C4-2B (cell line): ENCODE measurements at regions not wholly inside any gene's neighbourhood (a gene's known extent, or its start where the extent isn't known, plus 50 kb on each side); places are given as distances from the start of the nearest gene placed in this dataset.

Experiments used
- CTCF ChIP-seq: fragments of 450-650 bp; conservative IDR thresholded peaks from 2 replicates; pipeline ENCODE4 v1.5.1; 2017; ENCODE audit warnings: mild to moderate bottlenecking
- ZFX ChIP-seq: fragments of 450-650 bp; IDR thresholded peaks from 2 replicates; pipeline ENCODE4 v1.6.1; 2017

- TF ChIP-seq CTCF = no peak
- no peak for TF ChIP-seq ZFX
Observed at GRCh38 chr1:234944439-234945344, 183.9 kb downstream of the TOMM20 start.
